ENCODE measurements at regions not wholly inside any gene's neighbourhood (a gene's known extent, or its start where the extent isn't known, plus 50 kb on each side); places are given as distances from the start of the nearest gene placed in this dataset.

DNA sequence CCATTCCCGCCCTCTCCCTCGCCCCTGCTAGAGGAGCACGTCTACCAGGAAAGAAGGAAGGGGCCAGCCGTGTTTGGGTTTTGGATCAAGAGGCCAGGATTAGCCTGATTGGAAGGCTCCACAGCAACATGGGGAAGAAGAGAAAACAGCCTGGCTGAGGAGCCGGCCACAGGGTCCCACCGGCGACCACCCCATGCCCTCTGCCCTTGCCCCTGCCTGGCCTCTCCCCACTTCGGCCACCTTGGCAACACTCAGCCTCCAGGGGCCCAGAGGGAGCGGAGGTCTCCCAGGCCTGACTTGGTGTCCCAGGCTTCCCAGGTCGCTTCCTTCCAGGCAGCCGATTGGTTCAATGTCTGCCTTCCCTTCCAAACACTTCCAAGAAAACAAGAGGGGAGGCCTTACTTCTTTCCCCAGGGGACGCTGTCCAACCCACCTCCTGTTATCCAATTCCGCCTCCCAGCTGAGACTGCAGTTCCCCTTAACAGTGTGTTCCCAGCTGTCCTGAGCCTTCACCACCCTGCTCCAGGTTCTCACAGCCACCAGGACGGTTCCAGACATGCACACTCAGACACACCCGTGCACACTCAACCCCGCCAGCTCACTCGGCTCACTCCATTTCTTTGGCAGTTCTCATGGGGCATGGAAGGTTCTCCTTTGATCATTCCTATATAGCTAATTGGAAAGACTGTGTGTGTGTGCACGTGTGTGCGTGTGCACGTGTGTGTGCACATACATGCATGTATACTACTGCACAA is 65.4 kb downstream of the RBFOX3 start:
- POLR2A ChIA-PET = no interaction called here
- no peaks in the 10 kb centered on the region for H3K36me3 Mint-ChIP-seq (ENCODE audit: insufficient read depth, unreplicated experiment)
- Histone ChIP-seq H3K36me3 (ENCODE audit: control insufficient read depth, insufficient read depth, low read length) (no peaks in the 10 kb centered on the region; the same call in 1 of the 2 replicates), H3K4me1 (no peaks in the 10 kb centered on the region), H3K9me3 (no peaks in the 10 kb centered on the region), H3K27me3 (replicated peaks; ENCODE audit: control insufficient read depth, insufficient read depth, low read length) (peaks cover 1% of the 10 kb centered on the region; the same call in 1 of the 2 replicates), H3K4me3 (ENCODE audit: low read depth, low read length) (no peak overlapping the region)
- TF ChIP-seq, protein P1, sequence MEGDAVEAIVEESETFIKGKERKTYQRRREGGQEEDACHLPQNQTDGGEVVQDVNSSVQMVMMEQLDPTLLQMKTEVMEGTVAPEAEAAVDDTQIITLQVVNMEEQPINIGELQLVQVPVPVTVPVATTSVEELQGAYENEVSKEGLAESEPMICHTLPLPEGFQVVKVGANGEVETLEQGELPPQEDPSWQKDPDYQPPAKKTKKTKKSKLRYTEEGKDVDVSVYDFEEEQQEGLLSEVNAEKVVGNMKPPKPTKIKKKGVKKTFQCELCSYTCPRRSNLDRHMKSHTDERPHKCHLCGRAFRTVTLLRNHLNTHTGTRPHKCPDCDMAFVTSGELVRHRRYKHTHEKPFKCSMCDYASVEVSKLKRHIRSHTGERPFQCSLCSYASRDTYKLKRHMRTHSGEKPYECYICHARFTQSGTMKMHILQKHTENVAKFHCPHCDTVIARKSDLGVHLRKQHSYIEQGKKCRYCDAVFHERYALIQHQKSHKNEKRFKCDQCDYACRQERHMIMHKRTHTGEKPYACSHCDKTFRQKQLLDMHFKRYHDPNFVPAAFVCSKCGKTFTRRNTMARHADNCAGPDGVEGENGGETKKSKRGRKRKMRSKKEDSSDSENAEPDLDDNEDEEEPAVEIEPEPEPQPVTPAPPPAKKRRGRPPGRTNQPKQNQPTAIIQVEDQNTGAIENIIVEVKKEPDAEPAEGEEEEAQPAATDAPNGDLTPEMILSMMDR (IDR thresholded peaks at IDR 0.05; ENCODE audit: insufficient read depth in 1 of 2, low read depth in 1 of 2, low read length in 1 of 2, severe bottlenecking in 1 of 2, unreplicated experiment in 1 of 2) = no peak
- H3K4me3 Mint-ChIP-seq (ENCODE audit: unreplicated experiment) = no peak overlapping the region
- no TSS peak for BruUV-seq (replicated peaks)
- intact Hi-C loops (cut with micrococcal nuclease; ENCODE audit: unreplicated experiment) = no loop called here
- CTCF ChIA-PET = no interaction called here
- no peaks in the 10 kb centered on the region for H3K4me1 Mint-ChIP-seq (ENCODE audit: low read depth, unreplicated experiment)
- no peak for DNase-seq
- no peak overlapping the region for H3K27ac Mint-ChIP-seq (ENCODE audit: unreplicated experiment)
- peaks cover 29% of the 10 kb centered on the region for H3K27me3 Mint-ChIP-seq (ENCODE audit: insufficient read depth, unreplicated experiment)
- H3K9me3 Mint-ChIP-seq (ENCODE audit: unreplicated experiment) = no peaks in the 10 kb centered on the region

DNA sequence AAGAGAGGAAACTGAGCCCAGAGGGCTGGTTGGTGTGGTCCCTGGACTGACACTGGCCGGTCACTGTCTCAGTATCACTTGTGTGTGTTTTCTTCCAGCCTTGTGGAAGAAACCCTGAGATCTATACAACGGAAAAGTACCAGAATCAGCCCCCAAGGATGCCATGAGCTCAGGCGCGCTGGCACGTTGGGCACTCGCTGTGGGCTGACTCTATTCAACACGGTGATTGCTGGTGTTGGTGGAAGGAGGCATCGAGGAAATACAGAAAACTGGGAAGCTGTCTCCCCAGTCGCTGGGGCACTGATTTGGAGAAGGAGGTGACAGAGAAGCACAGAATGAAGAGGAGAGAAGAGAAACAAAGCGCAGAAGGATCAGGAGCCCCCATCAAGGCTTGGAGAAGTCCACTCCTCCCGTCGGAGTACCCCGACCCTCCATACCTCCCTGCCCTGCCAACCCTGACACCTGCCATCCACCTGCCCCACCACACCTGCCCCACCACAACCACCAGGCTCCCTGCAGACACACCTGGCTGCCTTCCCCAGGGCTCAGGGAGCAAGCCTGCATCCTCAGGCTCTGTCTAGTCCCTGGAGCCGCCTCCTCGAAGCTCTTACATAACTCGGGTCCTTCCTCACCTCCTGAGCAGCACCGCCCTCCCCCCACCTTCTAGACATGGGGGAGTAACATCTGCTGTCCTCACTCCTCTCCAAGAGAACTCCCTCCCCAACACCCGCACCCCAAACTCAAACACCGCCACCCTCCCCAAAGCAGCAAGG is 66.5 kb downstream of the RBFOX3 start:
- no peaks in the 10 kb centered on the region for H3K36me3 Mint-ChIP-seq (ENCODE audit: insufficient read depth, unreplicated experiment)
- no peak overlapping the region for H3K4me3 ChIP-seq (ENCODE audit: low read depth, low read length)
- TF ChIP-seq, protein P1 (IDR thresholded peaks at IDR 0.05; ENCODE audit: insufficient read depth in 1 of 2, low read depth in 1 of 2, low read length in 1 of 2, severe bottlenecking in 1 of 2, unreplicated experiment in 1 of 2) = no peak
- no peaks in the 10 kb centered on the region for H3K9me3 ChIP-seq
- no peaks in the 10 kb centered on the region for H3K9me3 Mint-ChIP-seq (ENCODE audit: unreplicated experiment)
- intact Hi-C loops (cut with micrococcal nuclease; ENCODE audit: unreplicated experiment) = no loop called here
- H3K4me1 ChIP-seq = no peaks in the 10 kb centered on the region
- H3K4me3 Mint-ChIP-seq (ENCODE audit: unreplicated experiment) = no peak overlapping the region
- peaks cover 1% of the 10 kb centered on the region; the same call in 1 of the 2 replicates for H3K27me3 ChIP-seq (replicated peaks; ENCODE audit: control insufficient read depth, insufficient read depth, low read length)
- no peak overlapping the region for H3K27ac Mint-ChIP-seq (ENCODE audit: unreplicated experiment)
- peaks cover 29% of the 10 kb centered on the region for H3K27me3 Mint-ChIP-seq (ENCODE audit: insufficient read depth, unreplicated experiment)
- H3K4me1 Mint-ChIP-seq (ENCODE audit: low read depth, unreplicated experiment) = no peaks in the 10 kb centered on the region
- ChIA-PET CTCF (no interaction called here), POLR2A (no interaction called here)
- no peak for DNase-seq
- no peaks in the 10 kb centered on the region; the same call in 1 of the 2 replicates for H3K36me3 ChIP-seq (ENCODE audit: control insufficient read depth, insufficient read depth, low read length)
- no TSS peak for BruUV-seq (replicated peaks)

DNA sequence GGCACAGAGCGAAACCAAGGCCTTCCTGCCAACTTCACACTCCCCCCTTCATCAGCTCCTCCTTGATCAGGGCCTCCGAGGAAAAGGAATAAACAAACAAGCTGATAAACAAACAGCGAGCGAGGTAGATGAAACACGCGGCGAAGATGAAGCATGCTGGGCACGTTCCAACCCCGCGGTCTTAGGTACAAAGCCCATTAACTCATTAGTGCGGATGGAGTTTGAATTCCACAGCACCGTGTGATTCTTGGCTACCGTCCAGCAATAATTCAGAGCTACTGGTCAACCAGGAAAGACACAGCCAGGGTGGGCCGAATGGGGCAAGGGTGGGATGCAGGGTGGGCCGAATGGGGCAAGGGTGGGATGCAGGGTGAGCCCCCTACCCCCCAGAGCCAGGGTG is 67.3 kb downstream of the RBFOX3 start:
- Histone ChIP-seq H3K4me3 (ENCODE audit: low read depth, low read length) (no peak overlapping the region), H3K9me3 (no peaks in the 10 kb centered on the region), H3K36me3 (ENCODE audit: control insufficient read depth, insufficient read depth, low read length) (no peaks in the 10 kb centered on the region), H3K27me3 (replicated peaks; ENCODE audit: control insufficient read depth, insufficient read depth, low read length) (peaks cover 1% of the 10 kb centered on the region; the same call in 1 of the 2 replicates), H3K4me1 (no peaks in the 10 kb centered on the region)
- Mint-ChIP-seq H3K4me1 (ENCODE audit: low read depth, unreplicated experiment) (no peaks in the 10 kb centered on the region), H3K27me3 (ENCODE audit: insufficient read depth, unreplicated experiment) (peaks cover 26% of the 10 kb centered on the region), H3K4me3 (ENCODE audit: unreplicated experiment) (no peak overlapping the region), H3K36me3 (ENCODE audit: insufficient read depth, unreplicated experiment) (no peaks in the 10 kb centered on the region), H3K27ac (ENCODE audit: unreplicated experiment) (no peak overlapping the region), H3K9me3 (ENCODE audit: unreplicated experiment) (no peaks in the 10 kb centered on the region)
- ChIA-PET POLR2A (no interaction called here), CTCF (no interaction called here)
- intact Hi-C loops (cut with micrococcal nuclease; ENCODE audit: unreplicated experiment) = no loop called here
- TF ChIP-seq, protein P1 (IDR thresholded peaks at IDR 0.05; ENCODE audit: insufficient read depth in 1 of 2, low read depth in 1 of 2, low read length in 1 of 2, severe bottlenecking in 1 of 2, unreplicated experiment in 1 of 2) = no peak
- DNase-seq = no peak
- BruUV-seq (replicated peaks) = no TSS peak

Data from Caco-2 (cell line).